ENCODE measurements at regions not wholly inside any gene's neighbourhood (a gene's known extent, or its start where the extent isn't known, plus 50 kb on each side); places are given as distances from the start of the nearest gene placed in this dataset.

DNA sequence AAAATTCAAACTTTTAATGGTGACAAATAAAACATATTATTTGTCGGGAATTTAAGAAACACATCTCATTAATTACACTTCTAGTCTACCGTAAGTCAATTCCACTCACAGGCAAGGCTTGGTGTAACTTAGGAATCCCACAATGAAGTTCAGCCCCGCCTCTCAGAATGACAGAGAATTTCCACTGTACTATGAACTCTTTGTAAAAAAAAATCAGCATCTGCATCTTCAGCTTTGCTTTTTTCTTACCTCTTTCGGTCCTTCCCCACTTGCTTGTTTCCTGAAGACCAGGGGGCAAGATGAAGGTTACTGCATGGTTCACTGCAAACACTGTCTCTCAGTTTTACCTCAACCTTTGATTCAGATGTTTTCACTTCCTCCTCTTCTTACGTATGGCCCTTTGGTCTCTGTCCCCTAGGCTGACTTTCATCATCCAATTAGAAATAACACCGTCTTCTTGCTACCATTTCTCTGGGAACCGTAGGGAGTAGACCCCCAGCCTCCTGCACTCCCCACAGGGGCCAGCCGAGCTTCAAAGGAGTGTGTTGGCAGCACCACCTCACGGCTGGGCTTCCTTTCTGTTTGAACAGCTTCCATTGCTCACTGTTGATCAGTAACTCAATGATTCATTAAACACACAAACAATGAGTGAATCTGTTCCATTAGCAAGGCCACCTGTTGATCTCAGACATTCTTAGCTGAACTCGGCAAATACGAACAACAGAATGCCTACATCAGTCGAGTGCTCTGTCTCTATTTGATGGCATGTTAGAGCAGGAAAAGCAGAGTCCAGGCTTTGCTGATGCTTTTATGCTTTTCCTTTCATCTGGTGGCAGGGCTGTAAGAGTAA, 343.0 kb downstream of the BMP4 start:
- H3K4me3 Mint-ChIP-seq = peak overlapping the region; percentile 19
- H3K9me3 Mint-ChIP-seq = peaks cover 7% of the 10 kb centered on the region
- no peaks in the 10 kb centered on the region for H3K27me3 ChIP-seq (ENCODE audit: control insufficient read depth, insufficient read depth, low read length, poor library complexity, severe bottlenecking)
- H3K4me1 Mint-ChIP-seq = peaks cover 14% of the 10 kb centered on the region
- peak; percentile 76 for DNase-seq
- peaks cover 11% of the 10 kb centered on the region for H3K4me1 ChIP-seq (ENCODE audit: control insufficient read depth, insufficient read depth, low read length)
- WGBS, 2 experiments (ENCODE audit: insufficient coverage in 1 of 2, insufficient read length in 1 of 2) = 61 to 65% methylated on average over 7 to 12 of the region's 12 CpGs
- H3K27ac Mint-ChIP-seq = peak overlapping the region; percentile 90
- H3K27me3 Mint-ChIP-seq (ENCODE audit: insufficient read depth) = no peaks in the 10 kb centered on the region
- peak overlapping the region; percentile 21 for H3K4me3 ChIP-seq (ENCODE audit: low read length)
- H3K9ac ChIP-seq (ENCODE audit: extremely low read depth, low read length, poor library complexity, severe bottlenecking) = no peak overlapping the region
- no peaks in the 10 kb centered on the region for H3K9me3 ChIP-seq (ENCODE audit: control insufficient read depth, low read length)
- no peaks in the 10 kb centered on the region for H3K36me3 Mint-ChIP-seq (ENCODE audit: low read depth)
- no peaks in the 10 kb centered on the region for H3K36me3 ChIP-seq (ENCODE audit: control insufficient read depth, insufficient read depth, low read length)
- TF ChIP-seq, protein P1, sequence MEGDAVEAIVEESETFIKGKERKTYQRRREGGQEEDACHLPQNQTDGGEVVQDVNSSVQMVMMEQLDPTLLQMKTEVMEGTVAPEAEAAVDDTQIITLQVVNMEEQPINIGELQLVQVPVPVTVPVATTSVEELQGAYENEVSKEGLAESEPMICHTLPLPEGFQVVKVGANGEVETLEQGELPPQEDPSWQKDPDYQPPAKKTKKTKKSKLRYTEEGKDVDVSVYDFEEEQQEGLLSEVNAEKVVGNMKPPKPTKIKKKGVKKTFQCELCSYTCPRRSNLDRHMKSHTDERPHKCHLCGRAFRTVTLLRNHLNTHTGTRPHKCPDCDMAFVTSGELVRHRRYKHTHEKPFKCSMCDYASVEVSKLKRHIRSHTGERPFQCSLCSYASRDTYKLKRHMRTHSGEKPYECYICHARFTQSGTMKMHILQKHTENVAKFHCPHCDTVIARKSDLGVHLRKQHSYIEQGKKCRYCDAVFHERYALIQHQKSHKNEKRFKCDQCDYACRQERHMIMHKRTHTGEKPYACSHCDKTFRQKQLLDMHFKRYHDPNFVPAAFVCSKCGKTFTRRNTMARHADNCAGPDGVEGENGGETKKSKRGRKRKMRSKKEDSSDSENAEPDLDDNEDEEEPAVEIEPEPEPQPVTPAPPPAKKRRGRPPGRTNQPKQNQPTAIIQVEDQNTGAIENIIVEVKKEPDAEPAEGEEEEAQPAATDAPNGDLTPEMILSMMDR (conservative IDR thresholded peaks at IDR 0.05) = peak; percentile 12
- H3K27ac ChIP-seq (ENCODE audit: low read depth, low read length) = peak overlapping the region; percentile 18

DNA sequence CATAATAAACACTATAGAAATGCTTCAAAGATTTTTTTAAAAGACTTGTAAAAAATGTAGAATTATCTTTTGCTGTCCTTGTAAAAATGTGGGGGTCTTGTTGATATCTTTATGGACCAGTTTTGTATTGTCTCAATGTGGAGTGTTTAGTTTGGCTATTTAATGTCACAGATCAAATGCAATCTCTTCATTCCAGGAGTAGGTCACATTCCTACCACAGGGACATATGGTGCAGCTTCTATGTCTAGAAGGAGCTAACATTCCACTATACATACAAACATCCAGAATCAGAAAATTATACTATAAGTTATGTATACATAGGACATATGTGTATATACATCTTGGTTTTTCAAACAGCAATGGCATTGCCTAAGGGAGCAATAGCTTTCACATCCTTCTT, 345.7 kb downstream of the BMP4 start:
- H3K4me3 Mint-ChIP-seq = no peak overlapping the region
- Histone ChIP-seq H3K9me3 (ENCODE audit: control insufficient read depth, low read length) (no peaks in the 10 kb centered on the region), H3K36me3 (ENCODE audit: control insufficient read depth, insufficient read depth, low read length) (no peaks in the 10 kb centered on the region), H3K4me3 (ENCODE audit: low read length) (no peak overlapping the region), H3K27ac (ENCODE audit: low read depth, low read length) (no peak overlapping the region), H3K27me3 (ENCODE audit: control insufficient read depth, insufficient read depth, low read length, poor library complexity, severe bottlenecking) (no peaks in the 10 kb centered on the region), H3K4me1 (ENCODE audit: control insufficient read depth, insufficient read depth, low read length) (peaks cover 11% of the 10 kb centered on the region), H3K9ac (ENCODE audit: extremely low read depth, low read length, poor library complexity, severe bottlenecking) (no peak overlapping the region)
- DNase-seq = no peak
- H3K9me3 Mint-ChIP-seq = peaks cover 7% of the 10 kb centered on the region
- no peaks in the 10 kb centered on the region for H3K27me3 Mint-ChIP-seq (ENCODE audit: insufficient read depth)
- H3K36me3 Mint-ChIP-seq (ENCODE audit: low read depth) = no peaks in the 10 kb centered on the region
- TF ChIP-seq, protein P1 (conservative IDR thresholded peaks at IDR 0.05) = peak; percentile 36
- peaks cover 14% of the 10 kb centered on the region for H3K4me1 Mint-ChIP-seq
- H3K27ac Mint-ChIP-seq = no peak overlapping the region

DNA sequence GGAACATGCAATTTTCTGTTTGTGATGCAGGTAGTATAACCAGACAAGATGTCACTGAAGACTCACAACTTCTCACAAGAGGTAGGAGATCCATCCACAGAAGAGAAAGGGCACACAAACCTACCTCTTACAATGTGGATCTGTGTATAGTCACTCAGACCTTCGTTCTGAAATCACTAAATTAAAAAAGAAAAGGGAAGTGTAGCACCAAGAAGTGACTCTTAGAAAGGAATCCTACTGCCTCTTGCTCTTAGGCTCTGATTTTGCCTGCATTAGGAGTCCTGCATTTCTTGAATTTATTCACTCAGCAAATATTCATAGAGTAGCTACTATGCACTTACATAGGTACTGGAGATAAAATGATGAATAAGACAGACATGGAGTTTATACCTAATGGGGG, 347.6 kb downstream of the BMP4 start:
- TF ChIP-seq, protein P1 (conservative IDR thresholded peaks at IDR 0.05) = no peak
- Histone ChIP-seq H3K9me3 (ENCODE audit: control insufficient read depth, low read length) (no peaks in the 10 kb centered on the region), H3K4me1 (ENCODE audit: control insufficient read depth, insufficient read depth, low read length) (peaks cover 7% of the 10 kb centered on the region), H3K4me3 (ENCODE audit: low read length) (no peak overlapping the region), H3K27me3 (ENCODE audit: control insufficient read depth, insufficient read depth, low read length, poor library complexity, severe bottlenecking) (no peaks in the 10 kb centered on the region), H3K9ac (ENCODE audit: extremely low read depth, low read length, poor library complexity, severe bottlenecking) (no peak overlapping the region), H3K27ac (ENCODE audit: low read depth, low read length) (no peak overlapping the region), H3K36me3 (ENCODE audit: control insufficient read depth, insufficient read depth, low read length) (no peaks in the 10 kb centered on the region)
- Mint-ChIP-seq H3K4me1 (peaks cover 10% of the 10 kb centered on the region), H3K36me3 (ENCODE audit: low read depth) (no peaks in the 10 kb centered on the region), H3K27me3 (ENCODE audit: insufficient read depth) (no peaks in the 10 kb centered on the region), H3K27ac (no peak overlapping the region), H3K4me3 (no peak overlapping the region), H3K9me3 (peaks cover 7% of the 10 kb centered on the region)
- DNase-seq = no peak
- WGBS, 2 experiments (ENCODE audit: insufficient coverage in 1 of 2, insufficient read length in 1 of 2) = 86 to 91% methylated on average over 1 of the region's 1 CpG
